GM06990 (cell line): ENCODE measurements at regions not wholly inside any gene's neighbourhood (a gene's known extent, or its start where the extent isn't known, plus 50 kb on each side); places are given as distances from the start of the nearest gene placed in this dataset.

Experiments used
- DNase-seq: peaks from one replicate; pipeline ENCODE4 v3.0.0-alpha.2; 2011; ENCODE audit not compliant: insufficient read length; ENCODE audit errors: extremely low read depth
- H3K27me3 ChIP-seq: replicated peaks from 2 replicates; pipeline ENCODE4 v1.6.0; 2011; ENCODE audit warnings: low read length; ENCODE audit not compliant: control insufficient read depth, insufficient read depth
- H3K36me3 ChIP-seq: 2 replicates; pipeline ENCODE4 v1.5.1; 2011; ENCODE audit warnings: low read length; ENCODE audit not compliant: control insufficient read depth, insufficient read depth
- H3K4me3 ChIP-seq: replicated peaks from 2 replicates; pipeline ENCODE4 v1.5.1; 2011; ENCODE audit warnings: low read depth, mild to moderate bottlenecking, control low read depth, low read length
- CTCF ChIP-seq: IDR thresholded peaks from 2 replicates; pipeline ENCODE4 v1.5.1; 2011; ENCODE audit warnings: low read length, control low read depth, mild to moderate bottlenecking, inconsistent platforms; ENCODE audit not compliant: insufficient read depth, poor library complexity, severe bottlenecking

DNA sequence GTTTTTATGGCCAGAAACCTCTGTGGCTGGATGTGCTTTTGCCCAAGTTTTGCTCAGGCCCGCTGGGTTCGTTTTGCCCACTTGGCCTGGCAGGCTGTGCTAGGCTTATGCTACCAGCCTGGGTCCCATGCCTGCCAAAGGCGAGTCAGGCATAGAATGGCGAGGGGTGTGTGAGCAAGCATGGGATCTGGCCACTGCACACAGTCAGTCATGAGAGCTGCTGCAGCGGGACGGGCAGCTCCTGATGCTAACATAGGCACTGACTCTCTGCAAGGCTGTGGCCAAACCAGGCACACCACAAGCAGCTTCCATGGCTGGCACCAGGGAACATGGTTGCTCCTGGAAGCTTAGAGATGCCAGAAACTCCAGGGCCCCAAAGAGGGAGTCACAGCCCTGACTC lies 52.9 kb upstream of the PCDH15 start:
- Histone ChIP-seq H3K36me3 (no peaks in the 10 kb centered on the region), H3K27me3 (no peaks in the 10 kb centered on the region), H3K4me3 (no peak overlapping the region)
- TF ChIP-seq CTCF = no peak
- DNase-seq = no peak
